ENCODE measurements at regions not wholly inside any gene's neighbourhood (a gene's known extent, or its start where the extent isn't known, plus 50 kb on each side); places are given as distances from the start of the nearest gene placed in this dataset.

- peaks cover 0 to 6% (median 0%) of the 10 kb centered on the region in 3 donors for H3K9me3 ChIP-seq (ENCODE audit: control extremely low read depth in 1 of 3, control insufficient read depth in 2 of 3, insufficient read depth in 1 of 3, low read length in 2 of 3)
- no peaks in the 10 kb centered on the region for H3K79me2 ChIP-seq (ENCODE audit: control insufficient read depth, insufficient read depth, low read length)
- TF ChIP-seq EZH2 (IDR thresholded peaks at IDR 0.05; ENCODE audit: borderline replicate concordance, insufficient read depth, low read depth, low read length, poor library complexity, severe bottlenecking) (no peak), CTCF (IDR thresholded peaks at IDR 0.05) (no peak)
- H3K9ac ChIP-seq (ENCODE audit: low read length) = no peak overlapping the region
- H3K4me3 ChIP-seq (ENCODE audit: control extremely low read depth in 1 of 5, extremely low read depth in 1 of 5, insufficient read depth in 1 of 5, low read depth in 2 of 5, low read length in 4 of 5) = no peak overlapping the region
- no peaks in the 10 kb centered on the region for H4K20me1 ChIP-seq (ENCODE audit: control insufficient read depth, insufficient read depth, low read length, poor library complexity, severe bottlenecking)
- no peak overlapping the region for H2AFZ ChIP-seq (ENCODE audit: insufficient read depth, low read depth, low read length, poor library complexity, severe bottlenecking)
- no peak overlapping the region for H3K4me3 Mint-ChIP-seq
- H3K27me3 ChIP-seq (replicated peaks in 1 of 4; ENCODE audit: control extremely low read depth in 1 of 4, control insufficient read depth in 3 of 4, insufficient read depth in 4 of 4, low read length in 3 of 4) = no peaks in the 10 kb centered on the region
- H3K4me2 ChIP-seq (replicated peaks; ENCODE audit: low read depth, low read length, poor library complexity, severe bottlenecking) = no peak overlapping the region
- H3K27ac ChIP-seq (ENCODE audit: low read length in 2 of 2) = no peak overlapping the region
- H3K36me3 ChIP-seq (replicated peaks in 1 of 2; ENCODE audit: control extremely low read depth in 1 of 2, control insufficient read depth in 1 of 2, extremely low read depth in 1 of 2, insufficient read depth in 2 of 2, low read length in 1 of 2) = no peaks in the 10 kb centered on the region
- 84% methylated on average over 14 of the region's 16 CpGs for WGBS (ENCODE audit: insufficient coverage)
- ATAC-seq (ENCODE audit: low read depth) (no peak), DNase-seq (no peak)
- H3K27me3 Mint-ChIP-seq = peaks cover 13% of the 10 kb centered on the region
- peaks cover 33% of the 10 kb centered on the region for H3K4me1 Mint-ChIP-seq
- H3K9me3 Mint-ChIP-seq (ENCODE audit: insufficient read depth) = no peaks in the 10 kb centered on the region
- ChIA-PET POLR2A (no interaction called here), CTCF (interaction anchor here (0.5 to 1.6 kb wide), 3 partner anchors 201 to 485 kb away, joined by 3 to 5 read pairs (median 3); no protein-coding TSS in a partner anchor)
- H3K27ac Mint-ChIP-seq = no peak overlapping the region
- peaks cover 30 to 37% of the 10 kb centered on the region in 2 donors for H3K4me1 ChIP-seq (ENCODE audit: control insufficient read depth in 2 of 2, insufficient read depth in 2 of 2, low read length in 2 of 2)
- intact Hi-C loops (cut with micrococcal nuclease) = no loop called here
Observed at GRCh38 chr12:111094157-111095010, 174.0 kb upstream of the MYL2 start.
